Stimulated activated CD4-positive, alpha-beta T cell treated with anti-CD3 and anti-CD28 coated beads, Interleukin-1b, Interleukin-23, amount 100 ng/mL, for 24 hours (primary cell): ENCODE measurements at regions not wholly inside any gene's neighbourhood (a gene's known extent, or its start where the extent isn't known, plus 50 kb on each side); places are given as distances from the start of the nearest gene placed in this dataset.

Experiments
- DNase-seq, 4 experiments: peaks; one replicate each; pipeline ENCODE4 v3.0.0-alpha.2; 2020; ENCODE audit warnings: low read depth in 4 of 4, low spot score in 1 of 4

GRCh38 chr11:76298255-76298654 is 82.7 kb downstream of the THAP12 start:
- no peak for DNase-seq

GRCh38 chr11:76296731-76297542 is 84.0 kb downstream of the THAP12 start:
- DNase-seq, result no peak

DNA sequence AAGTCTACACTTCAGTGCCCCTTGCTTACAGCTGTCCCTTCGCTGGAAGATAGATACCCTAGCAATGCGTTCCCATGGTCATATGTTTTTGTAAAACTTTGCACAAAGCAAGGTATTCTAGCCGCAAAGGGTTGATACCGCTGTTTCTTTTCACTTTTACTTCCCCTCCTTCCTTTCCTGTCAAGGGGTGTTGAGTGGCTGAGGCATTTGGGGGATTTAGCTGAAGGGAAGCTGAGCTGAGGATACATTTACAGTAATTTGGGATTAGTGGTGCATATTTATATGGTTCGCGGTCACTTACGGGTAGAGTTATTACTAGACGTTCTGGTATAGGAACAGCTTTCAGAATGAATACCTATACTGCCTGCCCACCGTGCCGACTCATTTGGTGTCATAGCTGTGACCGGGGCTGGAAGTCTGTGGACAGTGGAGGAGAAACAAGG is 86.9 kb upstream of the WNT11 start:
- peak in 1 of 4 experiments; percentile 10 for DNase-seq

- DNase-seq, result no peak
Measured at GRCh38 chr11:76292583-76293188, 86.4 kb upstream of the WNT11 start.

GRCh38 chr11:76291576-76292526 is 85.5 kb upstream of the WNT11 start:
- no peak for DNase-seq

GRCh38 chr11:76288166-76288980 is 82.1 kb upstream of the WNT11 start:
- DNase-seq, result peak in 1 of 4 experiments; percentile 4

DNA sequence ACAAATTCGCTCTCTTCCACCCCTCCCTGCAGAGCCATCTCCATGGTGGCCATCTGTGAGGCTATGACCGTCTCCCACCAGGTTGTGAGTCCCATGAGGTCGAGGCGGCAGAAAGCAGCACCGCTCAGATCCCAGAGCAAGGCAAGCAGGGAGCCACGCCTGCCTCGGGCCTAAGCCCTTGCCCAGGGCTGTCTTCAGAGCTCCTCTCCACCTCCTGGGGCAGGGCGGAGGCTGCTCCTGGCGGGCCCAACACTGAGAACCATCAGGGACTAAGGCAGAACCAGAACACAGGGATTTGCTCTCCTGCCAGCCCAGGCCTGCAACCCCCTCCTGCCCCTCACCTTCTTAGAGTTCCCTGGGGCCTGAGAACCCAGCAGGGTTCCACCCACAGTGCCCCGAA is 80.9 kb upstream of the WNT11 start:
- DNase-seq, result no peak

- no peak for DNase-seq
Measured at GRCh38 chr11:76285397-76286104, 79.2 kb upstream of the WNT11 start.

DNA sequence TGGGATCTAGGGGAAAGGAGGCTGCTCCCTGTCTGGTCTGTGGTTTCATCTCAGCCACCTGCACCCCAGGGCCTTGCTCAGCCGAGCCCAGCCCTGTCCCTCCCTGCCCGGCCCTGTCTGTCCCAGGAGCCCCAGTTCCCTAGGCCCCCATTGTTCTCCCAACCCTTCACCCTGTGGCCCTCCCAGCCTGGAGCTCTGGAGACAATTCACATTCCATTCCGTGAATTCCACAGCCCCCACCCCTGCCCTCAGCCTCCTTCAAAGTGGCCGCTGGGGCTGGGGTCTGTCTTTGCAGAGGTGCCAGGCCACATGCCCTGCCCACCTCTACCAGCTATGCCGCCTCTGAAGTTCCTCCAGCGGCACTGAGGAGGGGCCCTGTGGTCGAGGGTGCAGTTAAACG is 77.9 kb upstream of the WNT11 start:
- no peak for DNase-seq

DNA sequence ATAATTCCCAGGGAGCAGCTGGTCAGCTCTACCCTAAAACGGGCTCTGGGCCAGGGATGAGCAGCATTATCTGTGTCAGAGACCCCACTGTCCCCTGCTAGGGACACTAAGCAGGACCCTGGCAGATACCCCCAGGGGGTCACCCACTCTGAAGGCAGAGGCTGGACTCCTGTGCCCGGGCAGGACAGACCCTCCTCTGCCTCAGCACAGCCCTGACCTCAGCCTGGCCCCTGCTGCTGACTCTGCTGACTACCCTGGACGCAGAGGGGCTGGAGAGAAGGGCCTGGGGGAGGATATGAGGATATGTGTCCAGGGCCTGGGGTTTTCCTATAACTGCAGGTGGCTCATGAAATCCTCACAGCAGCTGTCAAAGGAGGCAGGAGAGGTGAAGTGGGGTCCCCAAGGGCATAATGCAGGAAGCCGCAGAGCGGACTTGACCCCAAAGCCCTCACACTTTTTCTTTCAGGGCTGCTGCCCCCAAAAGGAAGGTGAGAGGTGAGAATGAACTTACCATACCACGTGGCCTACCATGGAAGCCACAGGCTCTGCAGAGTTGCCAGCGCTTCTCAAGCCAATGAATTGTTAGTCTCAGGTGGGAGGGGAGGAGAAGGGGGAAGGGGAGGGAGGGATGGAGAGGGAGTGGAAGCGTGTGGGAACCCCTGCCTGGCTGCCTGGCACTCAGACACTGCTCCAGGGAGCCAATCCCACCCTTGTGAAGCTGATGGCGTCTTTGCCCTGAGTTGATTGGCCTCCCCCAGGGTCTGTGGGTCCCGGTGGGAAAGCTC is 76.7 kb upstream of the WNT11 start:
- DNase-seq, result no peak

DNA sequence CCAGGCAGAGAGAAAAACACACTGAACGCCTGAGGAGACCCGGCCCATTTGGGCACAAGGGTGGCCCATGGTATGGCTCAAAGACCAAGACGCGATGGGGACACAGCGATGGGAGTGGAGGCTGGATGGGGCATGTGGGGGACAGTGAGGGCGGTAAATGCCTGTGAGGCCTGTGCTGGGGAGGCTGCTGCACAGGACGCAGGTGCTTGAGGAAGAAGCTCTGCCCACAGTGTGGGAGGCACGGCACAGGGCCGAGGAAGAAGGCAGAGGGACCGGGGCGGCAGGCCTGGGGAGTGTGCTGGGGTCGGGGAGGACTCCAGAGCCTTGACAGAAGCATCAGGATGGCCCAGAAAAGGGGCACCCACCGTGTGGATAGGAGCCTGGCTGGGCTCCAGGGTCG is 75.9 kb upstream of the WNT11 start:
- no peak for DNase-seq

DNA sequence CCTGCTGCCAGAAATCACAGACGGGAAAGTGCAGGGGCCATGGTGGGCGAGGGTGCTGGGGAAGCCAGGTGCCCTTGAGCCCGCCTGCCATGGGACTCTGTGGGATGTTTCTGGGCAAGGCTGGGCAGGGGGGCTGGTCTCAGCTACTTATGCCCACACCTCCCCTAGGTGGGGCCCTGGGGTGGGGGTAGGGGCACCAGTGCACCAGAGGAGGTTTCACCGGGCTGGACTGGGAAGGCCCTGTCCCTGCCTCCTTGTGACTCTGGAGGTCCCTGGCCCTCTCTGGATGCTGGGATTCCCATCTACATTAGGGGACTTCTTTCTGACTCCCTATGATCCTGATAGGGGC is 75.2 kb upstream of the WNT11 start:
- DNase-seq, result no peak

GRCh38 chr11:76280882-76281557 is 74.7 kb upstream of the WNT11 start:
- DNase-seq, result no peak

DNA sequence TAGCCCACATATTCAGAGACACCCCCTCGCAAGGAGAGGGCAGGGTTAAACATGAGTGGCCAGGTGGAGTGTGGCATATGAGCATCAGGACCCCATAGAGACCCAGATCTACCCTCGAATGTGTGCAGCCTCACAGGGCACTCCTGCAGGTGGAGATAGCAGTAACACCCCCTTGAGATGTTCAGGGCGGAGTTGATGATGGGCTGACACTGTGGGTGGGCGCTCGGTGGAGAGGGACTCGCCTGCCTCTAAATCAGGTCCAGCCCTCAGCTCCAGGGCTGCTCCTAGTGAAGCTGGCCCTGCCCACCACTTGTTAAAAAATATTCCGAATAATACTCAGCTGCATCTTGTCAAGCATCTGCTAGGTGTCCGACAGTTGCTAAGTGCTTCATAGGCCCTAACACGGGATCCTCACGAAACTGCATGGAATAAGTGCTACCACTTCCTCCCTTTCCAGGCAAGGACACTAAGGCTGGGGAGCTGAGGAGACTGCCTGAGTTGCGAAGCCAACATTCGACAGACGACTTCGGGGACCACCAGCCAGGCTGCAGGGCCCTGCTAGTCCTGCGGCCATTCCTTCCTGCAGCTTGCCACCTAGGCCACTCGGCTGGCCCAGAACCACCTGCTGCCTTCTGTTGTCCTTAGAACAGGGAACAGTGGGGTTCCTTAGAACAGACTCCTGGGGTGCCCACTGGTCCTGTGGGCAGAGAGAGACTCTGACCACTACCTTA is 74.0 kb upstream of the WNT11 start:
- no peak for DNase-seq

GRCh38 chr11:76279646-76280045 is 73.3 kb upstream of the WNT11 start:
- DNase-seq, result no peak

GRCh38 chr11:76279038-76279437 is 72.7 kb upstream of the WNT11 start:
- DNase-seq, result no peak

GRCh38 chr11:76278526-76278925 is 72.2 kb upstream of the WNT11 start:
- no peak for DNase-seq
